SK-N-SH treated with all-trans-retinoic acid at 6 μM for 48 hours (cell line): ENCODE measurements at regions not wholly inside any gene's neighbourhood (a gene's known extent, or its start where the extent isn't known, plus 50 kb on each side); places are given as distances from the start of the nearest gene placed in this dataset.

ENCODE experiments used
- ATAC-seq: fragments of 200-7000 bp; cut with Tn5 transposase; 3 replicates; pipeline ENCODE4 v1.9.1; 2020; ENCODE audit warnings: mild to moderate bottlenecking, moderate library complexity
- ARNTL ChIP-seq: fragments of 450-650 bp; formaldehyde crosslinking; IDR thresholded peaks from 2 replicates; pipeline ENCODE4 v1.5.0; 2020; ENCODE audit warnings: low read depth, mild to moderate bottlenecking, moderate library complexity, borderline replicate concordance
- BACH2 ChIP-seq: fragments of 250-450 bp; sonication (Bioruptor Pico); IDR thresholded peaks from 2 replicates; pipeline ENCODE4 v1.9.0; 2021; ENCODE audit warnings: mild to moderate bottlenecking, borderline replicate concordance
- CREB5 ChIP-seq: fragments of 250-450 bp; sonication (Bioruptor Pico); IDR thresholded peaks from 2 replicates; pipeline ENCODE4 v1.5.1; 2020; ENCODE audit warnings: low read depth, mild to moderate bottlenecking, moderate library complexity
- CSDC2 ChIP-seq: fragments of 250-450 bp; sonication (Bioruptor Pico); IDR thresholded peaks from 2 replicates; pipeline ENCODE4 v1.5.0; 2020; ENCODE audit warnings: mild to moderate bottlenecking, moderate library complexity
- CSRNP3 ChIP-seq: fragments of 250-450 bp; sonication (Bioruptor Pico); IDR thresholded peaks from 2 replicates; pipeline ENCODE4 v1.5.1; 2021; ENCODE audit warnings: mild to moderate bottlenecking, moderate library complexity
- ESRRG ChIP-seq: fragments of 250-450 bp; sonication (Bioruptor Pico); IDR thresholded peaks from 2 replicates; pipeline ENCODE4 v1.6.1; 2021; ENCODE audit warnings: mild to moderate bottlenecking
- ISL1 ChIP-seq: fragments of 250-450 bp; sonication (Bioruptor Pico); IDR thresholded peaks from 2 replicates; pipeline ENCODE4 v2.1.2; 2022; ENCODE audit warnings: mild to moderate bottlenecking, moderate library complexity
- OSR1 ChIP-seq: fragments of 250-450 bp; sonication (Bioruptor Pico); IDR thresholded peaks from 2 replicates; pipeline ENCODE4 v1.8.0; 2022; ENCODE audit warnings: moderate library complexity, mild to moderate bottlenecking, inconsistent platforms
- POU6F1 ChIP-seq: fragments of 250-450 bp; sonication (Bioruptor Pico); IDR thresholded peaks from 2 replicates; pipeline ENCODE4 v1.8.0; 2021; ENCODE audit warnings: low read depth, mild to moderate bottlenecking, moderate library complexity, borderline replicate concordance
- PPARA ChIP-seq: fragments of 250-450 bp; sonication (Bioruptor Pico); IDR thresholded peaks from 2 replicates; pipeline ENCODE4 v1.5.0; 2020; ENCODE audit warnings: mild to moderate bottlenecking, borderline replicate concordance
- RARB ChIP-seq: fragments of 250-450 bp; sonication (Bioruptor Pico); IDR thresholded peaks from 2 replicates; pipeline ENCODE4 v1.8.0; 2021; ENCODE audit warnings: mild to moderate bottlenecking, moderate library complexity
- SNAI2 ChIP-seq: fragments of 250-450 bp; sonication (Bioruptor Pico); IDR thresholded peaks from 2 replicates; pipeline ENCODE4 v1.5.0; 2020; ENCODE audit warnings: mild to moderate bottlenecking, moderate library complexity
- TCF4 ChIP-seq: fragments of 250-450 bp; sonication (Bioruptor Pico); IDR thresholded peaks from 2 replicates; pipeline ENCODE4 v1.8.0; 2021; ENCODE audit warnings: mild to moderate bottlenecking, moderate library complexity, borderline replicate concordance
- TSHZ2 ChIP-seq: fragments of 250-450 bp; sonication (Bioruptor Pico); IDR thresholded peaks from 2 replicates; pipeline ENCODE4 v1.5.0; 2020; ENCODE audit warnings: mild to moderate bottlenecking, moderate library complexity
- ZC3H10 ChIP-seq: fragments of 250-450 bp; sonication (Bioruptor Pico); IDR thresholded peaks from 2 replicates; pipeline ENCODE4 v1.5.1; 2021; ENCODE audit warnings: mild to moderate bottlenecking, moderate library complexity
- ZFP3 ChIP-seq: fragments of 250-450 bp; sonication (Bioruptor Pico); IDR thresholded peaks from 2 replicates; pipeline ENCODE4 v1.5.0; 2020; ENCODE audit warnings: mild to moderate bottlenecking, moderate library complexity
- ZFP30 ChIP-seq: fragments of 450-650 bp; formaldehyde crosslinking; IDR thresholded peaks from 2 replicates; pipeline ENCODE4 v1.5.0; 2022; ENCODE audit warnings: mild to moderate bottlenecking, moderate library complexity
- ZNF565 ChIP-seq: fragments of 450-650 bp; formaldehyde crosslinking; conservative IDR thresholded peaks from 2 replicates; pipeline ENCODE4 v1.5.0; 2020; ENCODE audit warnings: low read depth, mild to moderate bottlenecking, moderate library complexity
- ZNF70 ChIP-seq: fragments of 450-650 bp; formaldehyde crosslinking; IDR thresholded peaks from 2 replicates; pipeline ENCODE4 v1.5.0; 2020; ENCODE audit warnings: mild to moderate bottlenecking, moderate library complexity
- ZNF8 ChIP-seq: fragments of 450-650 bp; formaldehyde crosslinking; IDR thresholded peaks from 2 replicates; pipeline ENCODE4 v1.5.0; 2020; ENCODE audit warnings: mild to moderate bottlenecking, moderate library complexity

- TF ChIP-seq TSHZ2 (CRISPR knock-in tag), result no peak
These were observed 190.2 kb upstream of the POF1B start (continued) for GRCh38 chrX:85569686-85570085.

- TF ChIP-seq SNAI2 (CRISPR knock-in tag), result no peak
- no peak for TF ChIP-seq ISL1 (CRISPR knock-in tag)
- TF ChIP-seq ZNF70 (CRISPR knock-in tag), result no peak
- TF ChIP-seq ZNF565 (CRISPR knock-in tag), result no peak
- TF ChIP-seq ZC3H10 (CRISPR knock-in tag), result no peak
- TF ChIP-seq CSRNP3 (CRISPR knock-in tag), result no peak
- no peak for TF ChIP-seq TCF4 (CRISPR knock-in tag)
- TF ChIP-seq POU6F1 (CRISPR knock-in tag), result no peak
- no peak for TF ChIP-seq CSDC2 (CRISPR knock-in tag)
- TF ChIP-seq ESRRG (CRISPR knock-in tag), result no peak
- TF ChIP-seq TSHZ2 (CRISPR knock-in tag), result no peak
- no peak for TF ChIP-seq PPARA (CRISPR knock-in tag)
- TF ChIP-seq ZFP3 (CRISPR knock-in tag), result no peak
- no peak for TF ChIP-seq ZFP30
- TF ChIP-seq ARNTL (CRISPR knock-in tag), result no peak
- ATAC-seq, result no peak
These were observed 189.6 kb upstream of the POF1B start for GRCh38 chrX:85569096-85569495.

- TF ChIP-seq ESRRG (CRISPR knock-in tag), result no peak
- TF ChIP-seq ZFP30, result no peak
- TF ChIP-seq OSR1 (CRISPR knock-in tag), result no peak
- no peak for TF ChIP-seq TCF4 (CRISPR knock-in tag)
- no peak for TF ChIP-seq CREB5
- TF ChIP-seq ZC3H10 (CRISPR knock-in tag), result no peak
- no peak for TF ChIP-seq ZNF8 (CRISPR knock-in tag)
- ATAC-seq, result no peak
These were observed 181.8 kb upstream of the POF1B start for GRCh38 chrX:85561231-85561630.

- ATAC-seq, result no peak
- TF ChIP-seq CSRNP3 (CRISPR knock-in tag) (no peak), RARB (CRISPR knock-in tag) (no peak), ZNF8 (CRISPR knock-in tag) (no peak), CSDC2 (CRISPR knock-in tag) (no peak), SNAI2 (CRISPR knock-in tag) (no peak), BACH2 (CRISPR knock-in tag) (no peak), CREB5 (no peak), ARNTL (CRISPR knock-in tag) (no peak), ISL1 (CRISPR knock-in tag) (no peak), ZNF70 (CRISPR knock-in tag) (no peak)
These were observed 165.1 kb upstream of the POF1B start for GRCh38 chrX:85544609-85545008.
